ENCODE measurements at regions not wholly inside any gene's neighbourhood (a gene's known extent, or its start where the extent isn't known, plus 50 kb on each side); places are given as distances from the start of the nearest gene placed in this dataset.

- TF ChIP-seq, protein P1, sequence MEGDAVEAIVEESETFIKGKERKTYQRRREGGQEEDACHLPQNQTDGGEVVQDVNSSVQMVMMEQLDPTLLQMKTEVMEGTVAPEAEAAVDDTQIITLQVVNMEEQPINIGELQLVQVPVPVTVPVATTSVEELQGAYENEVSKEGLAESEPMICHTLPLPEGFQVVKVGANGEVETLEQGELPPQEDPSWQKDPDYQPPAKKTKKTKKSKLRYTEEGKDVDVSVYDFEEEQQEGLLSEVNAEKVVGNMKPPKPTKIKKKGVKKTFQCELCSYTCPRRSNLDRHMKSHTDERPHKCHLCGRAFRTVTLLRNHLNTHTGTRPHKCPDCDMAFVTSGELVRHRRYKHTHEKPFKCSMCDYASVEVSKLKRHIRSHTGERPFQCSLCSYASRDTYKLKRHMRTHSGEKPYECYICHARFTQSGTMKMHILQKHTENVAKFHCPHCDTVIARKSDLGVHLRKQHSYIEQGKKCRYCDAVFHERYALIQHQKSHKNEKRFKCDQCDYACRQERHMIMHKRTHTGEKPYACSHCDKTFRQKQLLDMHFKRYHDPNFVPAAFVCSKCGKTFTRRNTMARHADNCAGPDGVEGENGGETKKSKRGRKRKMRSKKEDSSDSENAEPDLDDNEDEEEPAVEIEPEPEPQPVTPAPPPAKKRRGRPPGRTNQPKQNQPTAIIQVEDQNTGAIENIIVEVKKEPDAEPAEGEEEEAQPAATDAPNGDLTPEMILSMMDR (IDR thresholded peaks at IDR 0.05 in 2 of 3, conservative IDR thresholded peaks at IDR 0.05 in 1 of 3; ENCODE audit: control insufficient read depth in 2 of 3, extremely low read depth in 1 of 3, insufficient read depth in 1 of 3, low read depth in 3 of 3, low read length in 3 of 3), result peak; percentile 21 to 66 (median 53); a peak in 5 of 6 replicates
- TF ChIP-seq TBL1XR1 (IDR thresholded peaks at IDR 0.05; ENCODE audit: low read depth, low read length) (no peak), MLLT1 (IDR thresholded peaks at IDR 0.05) (no peak), TARDBP (IDR thresholded peaks at IDR 0.05; ENCODE audit: borderline replicate concordance) (no peak), MEF2B (IDR thresholded peaks at IDR 0.05; ENCODE audit: partially characterized antibody, poor library complexity, severe bottlenecking) (no peak), HDAC6 (IDR thresholded peaks at IDR 0.05; ENCODE audit: unreplicated experiment) (no peak), SPI1 (IDR thresholded peaks at IDR 0.05; ENCODE audit: borderline replicate concordance, insufficient read depth, low read depth, low read length) (no peak), CEBPZ (IDR thresholded peaks at IDR 0.05; ENCODE audit: low read depth, low read length) (no peak), USF2 (IDR thresholded peaks at IDR 0.05; ENCODE audit: borderline replicate concordance, low read depth, low read length) (no peak), NFIC (IDR thresholded peaks at IDR 0.05; ENCODE audit: low read depth, low read length) (no peak), SMARCA5 (IDR thresholded peaks at IDR 0.05) (no peak), HDAC2 (IDR thresholded peaks at IDR 0.05) (no peak)
These were observed 126.7 kb upstream of the CCDC196 start (continued) for GRCh38 chr14:66359500-66359899.

Data from GM12878 (cell line).